ENCODE measurements at regions not wholly inside any gene's neighbourhood (a gene's known extent, or its start where the extent isn't known, plus 50 kb on each side); places are given as distances from the start of the nearest gene placed in this dataset.

- TF ChIP-seq POLR2A (IDR thresholded peaks at IDR 0.05; ENCODE audit: low read length) (no peak), GATA1 (IDR thresholded peaks at IDR 0.05; ENCODE audit: low read depth, low read length) (no peak)
These were observed 521.2 kb downstream of the ANKRD50 start for GRCh38 chr4:124191329-124191728.

Data from erythroblast (primary cell).